HCT116 (cell line): ENCODE measurements at regions not wholly inside any gene's neighbourhood (a gene's known extent, or its start where the extent isn't known, plus 50 kb on each side); places are given as distances from the start of the nearest gene placed in this dataset.

Experiments
- ATAC-seq: fragments of 200-7000 bp; cut with Tn5 transposase; 2 replicates; pipeline ENCODE4 v1.9.1; 2020; ENCODE audit warnings: mild to moderate bottlenecking, moderate library complexity
- BruUV-seq: library from RNA; stranded (reverse); fragments of 400-500 nt; replicated peaks from 2 replicates; lab custom pipeline; 2021; lab: Mats Ljungman, UMichigan
- CTCF ChIA-PET: fragments of 300-600 bp; sonication (Branson Sonifier 250); formaldehyde crosslinking; loops from one replicate; lab custom pipeline; 2021; ENCODE audit warnings: antibody characterized with exemption; lab: Charles Lee
- POLR2A ChIA-PET: fragments of 300-600, 350-600 bp; sonication (Branson Sonifier 250); formaldehyde crosslinking; loops from one replicate; lab custom pipeline; 2021; ENCODE audit warnings: antibody characterized with exemption; lab: Charles Lee
- RAD21 ChIA-PET, 2 experiments: fragments of 300-600 bp; sonication (Branson Sonifier 250); formaldehyde crosslinking; loops; one replicate each; lab custom pipeline; 2023; ENCODE audit warnings: low total read pairs in 2 of 2; ENCODE audit not compliant: uncharacterized antibody in 2 of 2, unreplicated experiment in 2 of 2, low non-redundant PET in 1 of 2; lab: Charles Lee
- DNase-seq: peaks from one replicate; pipeline ENCODE4 v3.0.0-alpha.2; 2010; ENCODE audit warnings: low read depth, low spot score
- H2AFZ ChIP-seq: fragments of 200-600 bp; shearing (Covaris generic), sonication (generic); 2 replicates; pipeline ENCODE4 v1.6.1; 2017; ENCODE audit warnings: low read depth, mixed run types, mixed read lengths, antibody characterized with exemption, low read length; ENCODE audit not compliant: poor library complexity, severe bottlenecking
- H3K27ac ChIP-seq: 2 replicates; pipeline ENCODE4 v1.5.1; 2012; ENCODE audit warnings: low read depth, low read length
- H3K27me3 ChIP-seq: fragments of 200-600 bp; sonication (generic); 2 replicates; pipeline ENCODE4 v1.6.1; 2016; ENCODE audit warnings: mixed run types, low read length, mixed read lengths; ENCODE audit not compliant: insufficient read depth
- H3K36me3 ChIP-seq, 2 experiments: fragments of 200-500 bp in 1 of 2; fragments of 200-600 bp in 1 of 2; sonication (Bioruptor generic) in 1 of 2; sonication (generic) in 1 of 2; 2 replicates each; pipeline versions ENCODE4 v1.5.1 to v1.6.1; 2014 to 2016; ENCODE audit warnings: low read length in 2 of 2, inconsistent platforms in 1 of 2, mixed read lengths in 1 of 2, mixed run types in 1 of 2; ENCODE audit not compliant: insufficient read depth in 2 of 2, control insufficient read depth in 1 of 2
- H3K4me1 ChIP-seq, 2 experiments: fragments of 200-600 bp in 1 of 2; sonication (generic) in 1 of 2; 2 replicates each; pipeline versions ENCODE4 v1.5.1 to v1.6.1; 2012 to 2017; ENCODE audit warnings: low read length in 2 of 2, inconsistent platforms in 1 of 2, mild to moderate bottlenecking in 1 of 2, mixed read lengths in 1 of 2, mixed run types in 1 of 2, moderate library complexity in 1 of 2; ENCODE audit not compliant: insufficient read depth in 2 of 2, control insufficient read depth in 1 of 2
- H3K4me2 ChIP-seq: fragments of 200-600 bp; sonication (generic); 2 replicates; pipeline ENCODE4 v1.6.1; 2017; ENCODE audit warnings: mixed run types, low read length, mixed read lengths
- H3K4me3 ChIP-seq, 2 experiments: fragments of 200-600 bp in 1 of 2; sonication (generic) in 1 of 2; replicated peaks in 1 of 2; 2 replicates each; pipeline ENCODE4 v1.5.1; 2011 to 2016; ENCODE audit warnings: low read length in 2 of 2, control low read depth in 1 of 2, low read depth in 1 of 2, mild to moderate bottlenecking in 1 of 2, mixed read lengths in 1 of 2, mixed run types in 1 of 2
- H3K79me2 ChIP-seq: fragments of 200-600 bp; sonication (generic); 2 replicates; pipeline ENCODE4 v1.6.1; 2017; ENCODE audit warnings: mild to moderate bottlenecking, mixed run types, low read length, moderate library complexity, mixed read lengths; ENCODE audit not compliant: insufficient read depth
- H3K9ac ChIP-seq: fragments of 200-600 bp; sonication (generic); 2 replicates; pipeline ENCODE4 v1.6.1; 2016; ENCODE audit warnings: low read length, mixed read lengths
- H3K9me2 ChIP-seq: fragments of 200-600 bp; sonication (generic), shearing (Covaris generic); 2 replicates; pipeline ENCODE4 v1.6.1; 2017; ENCODE audit warnings: mixed run types, mild to moderate bottlenecking, moderate library complexity; ENCODE audit not compliant: insufficient read depth
- H3K9me3 ChIP-seq, 2 experiments: fragments of 200-500 bp in 1 of 2; fragments of 200-600 bp in 1 of 2; sonication (Bioruptor generic) in 1 of 2; sonication (generic) in 1 of 2; 2 replicates each; pipeline ENCODE4 v1.6.1; 2014 to 2017; ENCODE audit warnings: low read length in 2 of 2, mixed read lengths in 2 of 2, inconsistent platforms in 1 of 2, low read depth in 1 of 2, mild to moderate bottlenecking in 1 of 2, mixed run types in 1 of 2, moderate library complexity in 1 of 2; ENCODE audit not compliant: control insufficient read depth in 1 of 2, insufficient read depth in 1 of 2
- H4K20me1 ChIP-seq: fragments of 200-600 bp; sonication (generic), shearing (Covaris generic); 2 replicates; pipeline ENCODE4 v1.6.1; 2017; ENCODE audit warnings: mixed run types, mild to moderate bottlenecking, moderate library complexity; ENCODE audit not compliant: insufficient read depth
- CBX3 ChIP-seq: IDR thresholded peaks from 2 replicates; pipeline ENCODE4 v1.6.1; 2012; ENCODE audit warnings: low read depth
- ELF1 ChIP-seq: IDR thresholded peaks from 2 replicates; pipeline ENCODE4 v1.6.1; 2012; ENCODE audit warnings: low read depth, borderline replicate concordance
- EZH2 ChIP-seq: fragments of 200-600 bp; sonication (generic); IDR thresholded peaks from 2 replicates; pipeline ENCODE4 v1.6.1; 2017; ENCODE audit warnings: antibody characterized with exemption, mixed run types
- FOSL1 ChIP-seq: IDR thresholded peaks from 2 replicates; pipeline ENCODE4 v1.6.1; 2012; ENCODE audit warnings: low read depth
- RAD21 ChIP-seq: IDR thresholded peaks from 2 replicates; pipeline ENCODE4 v1.6.1; 2012; ENCODE audit warnings: low read depth, mild to moderate bottlenecking
- SRF ChIP-seq: IDR thresholded peaks from 2 replicates; pipeline ENCODE4 v1.6.1; 2012; ENCODE audit warnings: low read depth
- YY1 ChIP-seq: IDR thresholded peaks from 2 replicates; pipeline ENCODE4 v1.6.1; 2011; ENCODE audit warnings: low read length, low read depth, moderate library complexity, mild to moderate bottlenecking; ENCODE audit not compliant: insufficient replicate concordance; ENCODE audit errors: extremely low read depth
- ZNF274 ChIP-seq: fragments of 200-500 bp; sonication (Bioruptor generic); IDR thresholded peaks from 2 replicates; pipeline ENCODE4 v1.6.1; 2014; ENCODE audit warnings: mild to moderate bottlenecking, low read depth, low read length, inconsistent platforms
- intact Hi-C: fragments of 100-400 bp; cut with micrococcal nuclease; formaldehyde crosslinking; loops from 2 replicates; pipeline ENCODE4 v1.10.0; 2022
- TF ChIP-seq, protein P1 (sequence below), 3 experiments: fragments of 200-600 bp in 1 of 3; sonication (generic) in 1 of 3; IDR thresholded peaks in 2 of 3; conservative IDR thresholded peaks in 1 of 3; 2 replicates each; pipeline ENCODE4 v1.5.1; 2012 to 2017; ENCODE audit warnings: low read depth in 2 of 3, low read length in 2 of 3, antibody characterized with exemption in 1 of 3, borderline replicate concordance in 1 of 3, control low read depth in 1 of 3, mild to moderate bottlenecking in 1 of 3, mixed read lengths in 1 of 3, mixed run types in 1 of 3, moderate library complexity in 1 of 3; ENCODE audit not compliant: insufficient read depth in 1 of 3

DNA sequence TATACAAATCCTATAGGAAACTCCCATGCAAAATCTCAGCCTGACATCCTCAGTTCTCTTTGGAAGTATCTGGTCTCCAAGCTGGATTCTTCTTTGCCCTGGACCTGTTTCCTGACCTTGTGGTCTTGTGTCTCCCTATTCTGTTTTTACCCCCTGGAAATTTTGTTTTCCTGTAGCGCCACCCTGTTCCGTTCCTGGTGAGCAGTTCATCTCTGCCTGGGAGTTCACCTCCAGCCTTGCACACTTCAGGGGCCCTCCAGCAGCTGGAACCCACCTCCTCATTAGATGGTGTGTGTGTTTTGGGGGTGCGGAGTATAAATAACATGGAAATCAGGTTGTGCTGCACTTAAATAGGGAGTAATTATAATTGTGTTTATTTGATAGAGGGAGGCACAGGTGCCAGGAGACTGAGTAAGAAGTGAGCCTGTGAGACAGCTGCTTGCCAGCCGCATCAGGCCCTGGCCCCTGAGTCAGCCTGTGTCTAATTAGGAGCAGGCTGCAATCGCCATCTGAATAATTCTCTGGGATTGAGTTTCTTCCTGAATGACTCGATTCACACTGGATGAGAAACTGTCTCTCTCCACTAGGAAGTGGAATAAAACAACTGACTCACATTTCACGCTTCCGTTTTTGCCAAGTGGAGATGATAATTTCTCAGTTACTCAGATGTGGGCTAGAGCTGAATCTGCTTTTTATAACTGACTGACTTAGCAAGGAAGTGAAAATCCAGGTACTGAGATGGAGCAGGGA, 69.4 kb upstream of the HECTD2 start:
- Histone ChIP-seq H4K20me1 (no peaks in the 10 kb centered on the region), H3K36me3 (no peaks in the 10 kb centered on the region), H3K4me2 (no peak overlapping the region), H3K9me3 (no peaks in the 10 kb centered on the region; a peak in 1 of 4 replicates), H3K27ac (no peak overlapping the region), H3K4me1 (no peaks in the 10 kb centered on the region), H3K79me2 (no peaks in the 10 kb centered on the region), H3K9me2 (no peaks in the 10 kb centered on the region), H3K9ac (no peak overlapping the region), H3K27me3 (no peaks in the 10 kb centered on the region), H3K4me3 (no peak overlapping the region), H2AFZ (no peak overlapping the region)
- DNase-seq (no peak), ATAC-seq (no peak)
- intact Hi-C loops, result no loop called here
- ChIA-PET POLR2A (no interaction called here), CTCF (no interaction called here), RAD21 (no interaction called here)
- BruUV-seq, result no TSS peak
- no peak for TF ChIP-seq CBX3
- no peak for TF ChIP-seq YY1
- TF ChIP-seq EZH2, result no peak
- no peak for TF ChIP-seq RAD21
- TF ChIP-seq SRF, result no peak
- no peak for TF ChIP-seq FOSL1
- TF ChIP-seq, protein P1, sequence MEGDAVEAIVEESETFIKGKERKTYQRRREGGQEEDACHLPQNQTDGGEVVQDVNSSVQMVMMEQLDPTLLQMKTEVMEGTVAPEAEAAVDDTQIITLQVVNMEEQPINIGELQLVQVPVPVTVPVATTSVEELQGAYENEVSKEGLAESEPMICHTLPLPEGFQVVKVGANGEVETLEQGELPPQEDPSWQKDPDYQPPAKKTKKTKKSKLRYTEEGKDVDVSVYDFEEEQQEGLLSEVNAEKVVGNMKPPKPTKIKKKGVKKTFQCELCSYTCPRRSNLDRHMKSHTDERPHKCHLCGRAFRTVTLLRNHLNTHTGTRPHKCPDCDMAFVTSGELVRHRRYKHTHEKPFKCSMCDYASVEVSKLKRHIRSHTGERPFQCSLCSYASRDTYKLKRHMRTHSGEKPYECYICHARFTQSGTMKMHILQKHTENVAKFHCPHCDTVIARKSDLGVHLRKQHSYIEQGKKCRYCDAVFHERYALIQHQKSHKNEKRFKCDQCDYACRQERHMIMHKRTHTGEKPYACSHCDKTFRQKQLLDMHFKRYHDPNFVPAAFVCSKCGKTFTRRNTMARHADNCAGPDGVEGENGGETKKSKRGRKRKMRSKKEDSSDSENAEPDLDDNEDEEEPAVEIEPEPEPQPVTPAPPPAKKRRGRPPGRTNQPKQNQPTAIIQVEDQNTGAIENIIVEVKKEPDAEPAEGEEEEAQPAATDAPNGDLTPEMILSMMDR (IDR thresholded peaks at IDR 0.05 in 2 of 3, conservative IDR thresholded peaks at IDR 0.05 in 1 of 3; ENCODE audit: borderline replicate concordance in 1 of 3, insufficient read depth in 1 of 3, low read depth in 2 of 3, low read length in 2 of 3), result no peak
- TF ChIP-seq ZNF274, result no peak
- no peak for TF ChIP-seq ELF1
